ENCODE measurements at regions not wholly inside any gene's neighbourhood (a gene's known extent, or its start where the extent isn't known, plus 50 kb on each side); places are given as distances from the start of the nearest gene placed in this dataset.

DNA sequence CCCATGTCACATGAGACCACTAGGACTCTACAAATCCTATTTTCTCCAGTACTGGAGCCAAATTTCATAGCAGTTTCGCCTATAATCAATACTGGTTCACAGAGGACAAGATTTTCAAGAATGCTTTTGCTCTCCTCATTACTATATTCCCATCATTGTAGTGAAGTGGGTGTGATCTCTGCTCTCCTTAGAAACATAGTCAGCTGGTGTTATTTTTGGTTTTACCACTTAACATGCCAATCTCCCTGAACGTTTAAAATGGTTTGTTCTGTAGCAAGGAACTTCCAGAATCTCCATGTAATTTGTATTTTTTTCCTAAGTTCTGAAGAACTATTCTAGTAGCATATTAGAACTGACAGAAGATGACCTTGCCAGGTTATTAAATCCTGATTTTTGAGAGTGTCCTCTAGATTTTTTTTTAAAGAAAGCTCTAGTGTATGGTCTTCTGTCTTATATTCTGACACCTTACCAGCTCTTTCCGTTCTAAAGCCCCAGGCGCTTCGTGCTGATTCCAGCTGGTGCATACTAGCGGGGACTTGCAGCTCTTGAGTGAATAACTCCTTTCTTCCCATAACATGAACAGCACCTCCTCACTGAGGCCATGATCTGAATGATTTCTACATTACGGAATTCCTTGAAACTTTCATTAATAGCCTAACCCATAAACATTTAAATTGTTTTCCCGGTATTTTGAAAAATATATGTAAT lies 1372.9 kb downstream of the TECRL start:
- DNase-seq (ENCODE audit: low read depth, low spot score) (no peak), ATAC-seq (no peak)
- Histone ChIP-seq H3K27me3 (ENCODE audit: control insufficient read depth, insufficient read depth, low read length) (no peaks in the 10 kb centered on the region), H3K4me3 (ENCODE audit: low read depth in 2 of 2, low read length in 2 of 2) (no peak overlapping the region), H3K9me3 (ENCODE audit: control insufficient read depth, insufficient read depth, low read depth, low read length) (no peaks in the 10 kb centered on the region), H3K36me3 (ENCODE audit: control insufficient read depth, insufficient read depth, low read length) (no peaks in the 10 kb centered on the region), H3K4me1 (ENCODE audit: control insufficient read depth, insufficient read depth, low read length) (no peaks in the 10 kb centered on the region), H3K27ac (ENCODE audit: low read length) (no peak overlapping the region)
- TF ChIP-seq, protein P1, sequence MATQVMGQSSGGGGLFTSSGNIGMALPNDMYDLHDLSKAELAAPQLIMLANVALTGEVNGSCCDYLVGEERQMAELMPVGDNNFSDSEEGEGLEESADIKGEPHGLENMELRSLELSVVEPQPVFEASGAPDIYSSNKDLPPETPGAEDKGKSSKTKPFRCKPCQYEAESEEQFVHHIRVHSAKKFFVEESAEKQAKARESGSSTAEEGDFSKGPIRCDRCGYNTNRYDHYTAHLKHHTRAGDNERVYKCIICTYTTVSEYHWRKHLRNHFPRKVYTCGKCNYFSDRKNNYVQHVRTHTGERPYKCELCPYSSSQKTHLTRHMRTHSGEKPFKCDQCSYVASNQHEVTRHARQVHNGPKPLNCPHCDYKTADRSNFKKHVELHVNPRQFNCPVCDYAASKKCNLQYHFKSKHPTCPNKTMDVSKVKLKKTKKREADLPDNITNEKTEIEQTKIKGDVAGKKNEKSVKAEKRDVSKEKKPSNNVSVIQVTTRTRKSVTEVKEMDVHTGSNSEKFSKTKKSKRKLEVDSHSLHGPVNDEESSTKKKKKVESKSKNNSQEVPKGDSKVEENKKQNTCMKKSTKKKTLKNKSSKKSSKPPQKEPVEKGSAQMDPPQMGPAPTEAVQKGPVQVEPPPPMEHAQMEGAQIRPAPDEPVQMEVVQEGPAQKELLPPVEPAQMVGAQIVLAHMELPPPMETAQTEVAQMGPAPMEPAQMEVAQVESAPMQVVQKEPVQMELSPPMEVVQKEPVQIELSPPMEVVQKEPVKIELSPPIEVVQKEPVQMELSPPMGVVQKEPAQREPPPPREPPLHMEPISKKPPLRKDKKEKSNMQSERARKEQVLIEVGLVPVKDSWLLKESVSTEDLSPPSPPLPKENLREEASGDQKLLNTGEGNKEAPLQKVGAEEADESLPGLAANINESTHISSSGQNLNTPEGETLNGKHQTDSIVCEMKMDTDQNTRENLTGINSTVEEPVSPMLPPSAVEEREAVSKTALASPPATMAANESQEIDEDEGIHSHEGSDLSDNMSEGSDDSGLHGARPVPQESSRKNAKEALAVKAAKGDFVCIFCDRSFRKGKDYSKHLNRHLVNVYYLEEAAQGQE (IDR thresholded peaks at IDR 0.05; ENCODE audit: insufficient read depth in 1 of 2, low read depth in 2 of 2, low read length in 1 of 2), result no peak
- TF ChIP-seq SIN3A (IDR thresholded peaks at IDR 0.05; ENCODE audit: borderline replicate concordance, insufficient read depth, low read depth, low read length), result no peak
- TF ChIP-seq POLR2AphosphoS5 (IDR thresholded peaks at IDR 0.05; ENCODE audit: low read depth, low read length), result no peak
- TF ChIP-seq TCF7L2 (IDR thresholded peaks at IDR 0.05; ENCODE audit: low read depth, low read length), result no peak
- TF ChIP-seq, protein P2, sequence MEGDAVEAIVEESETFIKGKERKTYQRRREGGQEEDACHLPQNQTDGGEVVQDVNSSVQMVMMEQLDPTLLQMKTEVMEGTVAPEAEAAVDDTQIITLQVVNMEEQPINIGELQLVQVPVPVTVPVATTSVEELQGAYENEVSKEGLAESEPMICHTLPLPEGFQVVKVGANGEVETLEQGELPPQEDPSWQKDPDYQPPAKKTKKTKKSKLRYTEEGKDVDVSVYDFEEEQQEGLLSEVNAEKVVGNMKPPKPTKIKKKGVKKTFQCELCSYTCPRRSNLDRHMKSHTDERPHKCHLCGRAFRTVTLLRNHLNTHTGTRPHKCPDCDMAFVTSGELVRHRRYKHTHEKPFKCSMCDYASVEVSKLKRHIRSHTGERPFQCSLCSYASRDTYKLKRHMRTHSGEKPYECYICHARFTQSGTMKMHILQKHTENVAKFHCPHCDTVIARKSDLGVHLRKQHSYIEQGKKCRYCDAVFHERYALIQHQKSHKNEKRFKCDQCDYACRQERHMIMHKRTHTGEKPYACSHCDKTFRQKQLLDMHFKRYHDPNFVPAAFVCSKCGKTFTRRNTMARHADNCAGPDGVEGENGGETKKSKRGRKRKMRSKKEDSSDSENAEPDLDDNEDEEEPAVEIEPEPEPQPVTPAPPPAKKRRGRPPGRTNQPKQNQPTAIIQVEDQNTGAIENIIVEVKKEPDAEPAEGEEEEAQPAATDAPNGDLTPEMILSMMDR (IDR thresholded peaks at IDR 0.05), result no peak
- intact Hi-C loops (cut with micrococcal nuclease; ENCODE audit: unreplicated experiment), result no loop called here
- CTCF ChIA-PET, result no interaction called here
- in situ Hi-C loops (cut with HindIII; ENCODE audit: low pct_unique_long_range_greater_than_20kb, low sequenced_read_pairs), result no loop called here
- POLR2A ChIA-PET, result no interaction called here
- no TSS peak for BruUV-seq (replicated peaks)

DNA sequence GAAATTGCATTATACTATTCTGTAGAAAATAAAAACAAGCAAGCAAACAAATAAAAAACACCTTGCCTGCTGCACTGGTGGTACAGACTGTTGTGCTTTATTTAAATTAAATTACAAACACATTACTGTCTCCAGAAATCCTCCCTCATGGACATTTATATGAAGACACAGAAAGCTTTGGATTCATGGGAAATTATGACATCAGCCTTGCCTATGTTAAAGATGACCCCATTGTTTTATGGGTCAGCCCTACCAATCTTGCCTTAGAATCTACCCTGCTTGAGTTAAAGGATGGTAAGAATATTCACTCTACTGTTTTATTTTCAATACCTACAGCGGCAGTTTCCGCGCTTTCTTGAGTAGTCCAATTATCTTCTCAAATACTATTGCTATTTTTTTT lies 1379.9 kb downstream of the TECRL start:
- DNase-seq (ENCODE audit: low read depth, low spot score), result no peak
- BruUV-seq (replicated peaks), result no TSS peak
- Histone ChIP-seq H3K4me1 (ENCODE audit: control insufficient read depth, insufficient read depth, low read length) (no peaks in the 10 kb centered on the region), H3K27me3 (ENCODE audit: control insufficient read depth, insufficient read depth, low read length) (no peaks in the 10 kb centered on the region), H3K36me3 (ENCODE audit: control insufficient read depth, insufficient read depth, low read length) (no peaks in the 10 kb centered on the region), H3K4me3 (ENCODE audit: low read depth in 2 of 2, low read length in 2 of 2) (no peak overlapping the region), H3K27ac (ENCODE audit: low read length) (no peak overlapping the region), H3K9me3 (ENCODE audit: control insufficient read depth, insufficient read depth, low read depth, low read length) (no peaks in the 10 kb centered on the region)
- ChIA-PET CTCF (no interaction called here), POLR2A (no interaction called here)
- intact Hi-C loops (cut with micrococcal nuclease; ENCODE audit: unreplicated experiment), result no loop called here
- ATAC-seq, result no peak
- in situ Hi-C loops (cut with HindIII; ENCODE audit: low pct_unique_long_range_greater_than_20kb, low sequenced_read_pairs), result no loop called here
- TF ChIP-seq, protein P1 (IDR thresholded peaks at IDR 0.05; ENCODE audit: insufficient read depth in 1 of 2, low read depth in 2 of 2, low read length in 1 of 2), result no peak
- TF ChIP-seq, protein P2 (IDR thresholded peaks at IDR 0.05), result no peak
- TF ChIP-seq POLR2AphosphoS5 (IDR thresholded peaks at IDR 0.05; ENCODE audit: low read depth, low read length) (no peak), SIN3A (IDR thresholded peaks at IDR 0.05; ENCODE audit: borderline replicate concordance, insufficient read depth, low read depth, low read length) (no peak), TCF7L2 (IDR thresholded peaks at IDR 0.05; ENCODE audit: low read depth, low read length) (no peak)

All from Panc1 (cell line).